ENCODE measurements at regions not wholly inside any gene's neighbourhood (a gene's known extent, or its start where the extent isn't known, plus 50 kb on each side); places are given as distances from the start of the nearest gene placed in this dataset.

DNA sequence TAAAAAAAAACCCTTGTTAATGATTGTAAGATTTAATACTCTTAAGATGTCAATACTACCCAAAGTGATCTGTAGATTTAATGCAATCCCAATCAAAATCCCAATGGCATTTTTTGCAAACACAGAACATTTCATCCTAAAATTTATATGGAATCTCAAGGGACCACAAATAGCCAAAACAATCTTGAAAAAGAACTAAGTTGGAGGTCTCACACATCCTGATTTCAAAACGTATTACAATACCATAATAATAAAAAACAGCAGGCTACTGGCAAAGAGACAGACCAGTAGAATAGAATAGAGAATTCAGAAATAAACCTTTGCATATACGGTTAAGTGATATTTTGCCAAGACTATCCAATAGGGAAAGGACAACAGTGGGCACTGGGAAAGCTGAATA, 331.9 kb upstream of the JARID2 start:
- DNase-seq (ENCODE audit: extremely low read depth in 1 of 2, low read depth in 1 of 2) = no peak

DNA sequence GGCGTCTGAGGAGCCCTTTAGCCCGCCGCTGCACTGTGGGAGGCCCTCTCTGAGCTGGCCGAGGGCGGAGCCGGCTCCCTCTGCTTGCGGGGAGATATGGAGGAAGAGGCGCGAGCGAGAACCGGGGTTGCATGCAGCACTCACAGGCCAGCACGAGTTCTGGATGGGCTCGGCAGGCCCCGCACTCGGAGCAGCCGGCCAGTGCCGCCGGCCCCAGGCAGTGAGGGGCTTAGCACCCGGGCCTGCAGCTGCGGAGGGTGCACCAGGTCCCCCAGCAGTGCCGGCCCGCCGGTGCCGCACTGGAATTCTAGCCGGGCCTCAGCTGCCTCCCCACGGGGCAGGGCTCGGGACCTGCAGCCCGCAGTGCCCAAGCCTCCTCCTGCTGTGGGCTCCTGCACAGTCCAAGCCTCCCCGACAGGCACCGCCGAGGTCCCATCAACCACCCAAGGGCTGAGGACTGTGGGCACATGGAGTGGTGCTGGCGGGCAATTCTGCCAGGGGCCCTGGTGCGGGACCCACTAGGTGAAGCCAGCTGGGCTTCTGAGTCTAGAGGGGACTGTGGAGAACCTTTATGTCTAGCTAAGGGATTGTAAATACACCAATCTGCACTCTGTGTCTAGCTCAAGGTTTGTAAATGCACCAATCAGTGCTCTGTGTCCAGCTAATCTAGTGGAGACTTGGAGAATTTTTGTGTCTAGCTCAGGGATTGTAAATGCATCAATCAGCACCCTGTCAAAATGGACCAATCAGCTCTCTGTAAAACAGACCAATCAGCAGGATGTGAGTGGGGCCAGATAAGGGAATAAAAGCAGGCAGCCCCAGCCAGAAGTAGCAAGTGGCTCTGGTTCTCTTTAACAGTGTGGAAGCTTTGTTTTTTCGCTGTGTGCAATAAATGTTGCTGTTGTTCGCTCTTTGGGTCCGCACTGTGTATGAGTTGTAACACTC, 329.7 kb upstream of the JARID2 start:
- DNase-seq (ENCODE audit: extremely low read depth in 1 of 2, low read depth in 1 of 2) = no peak

GRCh38 chr6:14917109-14917910, 328.6 kb upstream of the JARID2 start:
- DNase-seq (ENCODE audit: extremely low read depth in 1 of 2, low read depth in 1 of 2) = no peak

GRCh38 chr6:14918200-14918907, 327.5 kb upstream of the JARID2 start:
- no peak for DNase-seq (ENCODE audit: extremely low read depth in 1 of 2, low read depth in 1 of 2)

- no peak for DNase-seq (ENCODE audit: extremely low read depth in 1 of 2, low read depth in 1 of 2)
Measured at GRCh38 chr6:14919038-14919670, 326.7 kb upstream of the JARID2 start.

- no peak for DNase-seq (ENCODE audit: extremely low read depth in 1 of 2, low read depth in 1 of 2)
Measured at GRCh38 chr6:14920276-14920675, 325.6 kb upstream of the JARID2 start.

DNA sequence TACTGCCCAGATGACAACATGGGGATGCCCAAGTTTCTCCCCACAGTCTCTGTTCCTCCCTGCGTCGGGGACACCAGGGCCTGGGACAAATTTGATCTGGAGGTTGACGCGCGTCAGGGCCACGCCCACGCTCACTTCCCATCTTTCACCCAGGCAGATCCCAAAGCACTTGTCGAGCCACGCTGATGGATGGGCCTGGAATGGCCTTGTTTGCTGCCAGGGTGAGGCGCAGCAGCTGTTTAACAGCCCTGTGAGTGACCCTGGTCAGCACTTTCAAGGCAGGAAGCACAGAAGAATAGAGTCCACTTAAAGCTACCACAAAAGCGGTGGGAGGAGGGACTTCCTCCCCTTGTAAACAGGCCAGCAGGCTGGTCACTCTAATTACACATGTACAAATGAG, 324.7 kb upstream of the JARID2 start:
- DNase-seq (ENCODE audit: extremely low read depth in 1 of 2, low read depth in 1 of 2) = no peak

DNA sequence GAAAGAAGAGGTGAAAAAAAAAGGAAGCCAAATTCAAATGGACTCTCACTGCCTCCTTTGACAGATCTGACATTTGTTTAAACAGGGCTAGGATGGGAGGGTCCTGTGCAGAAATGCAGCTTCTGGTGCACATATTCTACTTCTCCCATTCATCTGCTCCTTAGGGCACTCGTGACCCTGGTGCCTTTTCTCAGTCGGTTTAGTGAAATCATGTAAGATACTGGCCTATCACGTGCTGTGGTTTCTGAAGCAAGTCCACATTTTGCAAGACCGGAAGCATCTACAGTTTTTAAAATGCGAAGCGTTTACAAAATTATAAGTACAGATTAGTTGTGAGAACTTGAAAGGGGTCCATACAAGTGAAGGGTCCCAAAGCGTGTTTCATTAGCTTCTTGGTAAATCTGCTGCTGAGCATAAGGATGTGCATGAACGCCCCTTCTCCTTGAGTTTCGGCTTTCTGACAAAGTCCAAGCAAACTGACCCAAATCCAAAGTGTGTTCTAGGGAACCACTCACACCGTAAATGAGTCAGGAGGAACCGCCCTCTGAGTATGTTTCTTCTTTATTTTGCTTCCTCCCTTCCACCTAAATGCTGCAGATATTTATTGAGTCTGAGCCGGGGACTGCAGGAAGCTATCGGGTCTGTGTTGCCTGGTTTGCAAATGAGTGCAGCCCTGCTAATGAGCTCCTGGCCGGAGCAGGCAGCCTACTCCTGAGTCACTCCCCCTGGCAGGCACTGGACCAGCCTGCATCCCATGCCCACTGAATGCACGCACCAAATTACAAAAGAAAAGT, 323.8 kb upstream of the JARID2 start:
- DNase-seq (ENCODE audit: extremely low read depth in 1 of 2, low read depth in 1 of 2) = no peak

GRCh38 chr6:14922706-14923460, 323.0 kb upstream of the JARID2 start:
- no peak for DNase-seq (ENCODE audit: extremely low read depth in 1 of 2, low read depth in 1 of 2)

DNA sequence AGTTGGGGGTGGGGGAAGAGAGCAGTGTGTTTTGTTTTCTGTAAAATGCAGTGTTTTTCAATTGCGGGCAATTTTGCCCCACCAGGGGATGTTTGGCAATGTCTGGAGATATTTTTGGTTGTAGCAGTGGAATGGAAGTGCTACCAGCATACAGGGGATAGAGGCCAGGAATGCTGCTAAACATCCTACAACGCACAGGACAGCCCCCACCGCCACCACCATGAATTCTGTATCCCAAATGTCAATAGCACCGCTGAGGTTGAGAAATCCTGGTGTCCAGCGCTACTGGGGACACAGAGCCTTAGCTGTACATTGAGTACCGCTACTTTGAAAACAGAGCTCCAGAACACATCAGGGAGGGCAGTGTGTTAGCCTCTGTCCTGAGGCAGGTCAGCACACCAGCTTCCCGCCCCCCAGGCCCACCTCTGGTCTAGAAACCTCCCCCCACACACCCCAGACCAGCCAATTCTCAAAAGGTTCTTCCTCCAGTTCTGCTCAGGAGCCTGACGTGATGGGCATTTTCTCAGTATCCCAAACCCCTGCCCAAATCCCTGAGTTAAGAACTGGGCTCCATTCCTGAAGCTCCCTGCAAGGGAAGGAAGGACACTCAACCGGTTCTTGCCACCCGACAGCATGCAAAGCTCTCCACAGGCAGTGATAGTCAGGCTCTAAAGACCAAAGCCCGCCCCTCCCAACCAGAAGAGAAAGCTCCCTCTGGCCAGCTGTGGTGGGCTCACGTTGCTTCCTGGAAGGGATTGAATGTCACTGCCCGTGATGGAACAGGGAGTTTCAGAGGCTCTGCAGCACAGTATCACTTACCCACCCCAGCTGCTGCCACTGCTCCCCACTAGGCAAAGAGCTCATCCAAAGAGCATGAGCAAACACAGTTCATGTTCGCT, 321.5 kb upstream of the JARID2 start:
- DNase-seq (ENCODE audit: extremely low read depth in 1 of 2, low read depth in 1 of 2) = no peak

DNA sequence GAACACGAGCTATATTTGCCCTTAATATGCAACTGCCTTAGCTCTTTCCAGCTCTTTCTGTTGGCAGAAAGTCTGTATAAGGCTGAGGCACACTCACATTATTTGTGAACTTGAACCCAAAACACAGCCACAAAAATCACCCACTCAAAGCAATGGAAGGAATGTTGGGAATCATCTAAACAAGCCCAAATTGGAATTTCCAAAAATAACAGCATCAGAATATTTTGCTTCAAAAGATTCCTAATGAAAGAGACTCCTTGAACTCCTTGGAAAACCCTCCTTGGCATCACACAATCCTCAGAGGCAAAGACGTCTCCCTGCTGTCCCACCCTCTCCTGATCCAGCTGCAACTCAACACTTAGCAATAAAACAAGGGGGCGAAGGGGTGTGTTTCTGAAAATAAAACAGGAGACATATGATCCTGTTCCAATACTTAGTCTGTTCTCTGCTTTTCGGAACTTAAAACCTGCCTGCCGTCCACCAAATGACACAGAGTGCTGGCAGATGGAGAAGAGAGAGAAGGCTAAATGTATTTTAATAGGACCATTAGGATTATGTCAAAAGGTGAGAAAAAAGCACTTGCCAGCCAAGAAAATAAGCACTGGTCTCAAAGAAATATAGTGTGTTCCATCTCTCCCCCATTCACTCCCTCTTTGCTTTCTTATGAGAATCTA, 320.7 kb upstream of the JARID2 start:
- no peak for DNase-seq (ENCODE audit: extremely low read depth in 1 of 2, low read depth in 1 of 2)

DNA sequence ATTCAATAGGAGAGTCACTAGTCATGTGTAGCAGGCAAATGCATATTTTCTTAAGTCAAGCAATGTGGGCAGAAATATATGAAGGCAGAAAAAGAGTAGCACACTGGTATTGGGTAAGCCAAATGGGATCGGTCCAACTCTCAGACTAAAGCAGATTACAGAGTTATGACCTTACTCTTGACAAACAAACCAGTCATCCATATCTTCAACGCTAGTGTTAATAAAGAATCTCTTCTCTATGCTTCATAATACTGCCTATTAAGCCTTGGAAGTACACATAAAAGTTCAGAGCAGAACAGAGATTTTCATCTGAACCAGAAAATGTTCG, 320.2 kb upstream of the JARID2 start:
- DNase-seq (ENCODE audit: extremely low read depth in 1 of 2, low read depth in 1 of 2) = no peak

- no peak for DNase-seq (ENCODE audit: extremely low read depth in 1 of 2, low read depth in 1 of 2)
Measured at GRCh38 chr6:14927398-14927797, 318.5 kb upstream of the JARID2 start.

GRCh38 chr6:14929291-14929690, 316.6 kb upstream of the JARID2 start:
- no peak for DNase-seq (ENCODE audit: extremely low read depth in 1 of 2, low read depth in 1 of 2)

DNA sequence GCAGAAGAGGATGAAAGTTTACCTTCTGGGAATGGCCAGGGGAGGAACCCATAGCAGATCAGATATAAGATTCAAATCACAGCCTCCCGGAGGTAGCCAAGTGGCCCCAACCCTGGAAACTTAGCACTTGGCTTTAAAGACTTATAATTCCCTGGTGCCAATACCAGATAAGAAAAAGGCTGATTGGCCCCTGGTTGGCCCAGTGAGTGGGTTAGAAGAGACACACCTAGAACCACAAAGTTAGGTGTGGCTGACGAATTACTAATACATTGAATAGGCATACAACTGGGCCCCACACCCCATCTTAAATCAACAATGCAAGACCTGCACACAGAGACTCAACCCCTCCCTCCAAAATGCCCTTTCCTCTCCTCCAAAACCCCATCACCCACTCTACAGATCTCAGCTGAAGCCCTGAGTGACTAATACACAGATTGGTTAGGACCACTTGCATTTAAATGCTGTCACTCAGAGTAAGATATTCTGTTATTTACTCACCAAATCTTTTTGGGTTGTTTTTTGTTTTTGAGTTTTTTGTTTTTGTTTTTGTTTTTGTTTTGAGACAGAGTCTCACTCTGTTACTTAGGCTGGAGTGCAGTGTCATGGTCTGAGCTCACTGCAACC, 315.4 kb upstream of the JARID2 start:
- no peak for DNase-seq (ENCODE audit: extremely low read depth in 1 of 2, low read depth in 1 of 2)

GRCh38 chr6:14932485-14933182, 313.2 kb upstream of the JARID2 start:
- DNase-seq (ENCODE audit: extremely low read depth in 1 of 2, low read depth in 1 of 2) = no peak

DNA sequence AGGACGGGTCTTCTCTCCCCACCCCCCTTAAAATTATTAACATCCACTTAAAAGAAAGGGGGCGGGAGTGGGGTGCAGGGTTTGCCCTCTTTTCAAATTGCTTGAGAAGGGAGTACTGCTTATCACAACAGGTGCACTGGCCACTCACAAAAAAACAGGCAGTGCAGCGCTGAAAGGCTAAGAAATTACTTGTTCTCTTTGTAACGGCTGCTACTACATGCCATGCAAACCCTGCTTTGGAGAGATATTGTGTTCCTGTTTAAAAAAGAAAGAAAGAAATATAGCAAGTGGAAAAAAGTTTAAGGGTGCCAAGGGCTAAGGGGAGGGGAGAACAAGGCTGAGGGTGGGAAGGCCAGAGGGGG, 312.7 kb upstream of the JARID2 start:
- DNase-seq (ENCODE audit: extremely low read depth in 1 of 2, low read depth in 1 of 2) = no peak
